Fibroblast of pulmonary artery (primary cell): ENCODE measurements at regions not wholly inside any gene's neighbourhood (a gene's known extent, or its start where the extent isn't known, plus 50 kb on each side); places are given as distances from the start of the nearest gene placed in this dataset.

Source experiments
- DNase-seq: peaks from one replicate; pipeline ENCODE4 v3.0.0-alpha.2; 2010; ENCODE audit warnings: low read depth
- H3K4me3 ChIP-seq: replicated peaks from 2 replicates; pipeline ENCODE4 v1.5.1; 2011; ENCODE audit warnings: low read depth, mild to moderate bottlenecking, control low read depth, low read length, moderate library complexity
- TF ChIP-seq, protein P1 (sequence below): IDR thresholded peaks from 2 replicates; pipeline ENCODE4 v1.5.1; 2011; ENCODE audit warnings: mild to moderate bottlenecking, control low read depth, low read length, inconsistent platforms; ENCODE audit errors: missing control alignments

DNA sequence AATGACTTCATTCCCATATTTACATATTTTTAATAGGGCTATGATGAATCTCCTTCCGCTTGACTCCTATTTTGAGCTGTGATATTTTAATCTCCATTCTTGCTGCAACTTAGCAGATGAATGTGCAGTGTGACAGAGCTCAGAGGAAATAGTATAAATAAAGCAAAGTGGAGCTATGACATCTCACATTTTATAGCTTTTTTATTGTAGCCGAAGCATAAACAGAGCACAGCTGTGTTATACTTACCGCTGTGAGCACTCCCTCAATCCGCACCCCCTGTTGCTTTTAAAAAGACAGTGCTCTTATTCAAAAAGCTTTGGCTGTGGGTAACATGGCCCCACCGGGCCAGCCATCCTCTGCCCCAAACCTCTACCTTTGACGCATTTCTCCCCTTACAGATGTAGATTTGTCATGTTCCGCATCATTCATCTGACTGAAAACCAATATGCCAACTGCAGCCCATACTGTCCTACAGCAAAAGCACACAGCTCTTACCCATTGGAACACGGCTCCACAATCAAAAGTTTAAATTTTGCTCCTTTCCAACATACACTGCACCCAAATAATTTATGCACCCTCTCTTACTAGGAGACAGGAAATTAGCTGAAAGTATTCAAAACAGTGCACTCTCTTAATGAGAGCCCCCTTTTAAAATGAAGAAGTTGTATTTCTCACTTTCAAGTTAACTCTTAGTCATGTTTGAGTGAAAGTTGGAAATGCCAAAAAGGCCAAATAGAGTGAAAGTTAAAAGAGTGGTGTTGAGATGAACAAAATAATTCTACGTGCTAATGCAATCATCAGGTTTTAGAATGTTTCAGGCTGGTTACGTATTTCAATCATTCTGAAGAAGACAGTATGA is 429.3 kb upstream of the SOX5 start:
- DNase-seq: no peak
- no peak overlapping the region for H3K4me3 ChIP-seq
- TF ChIP-seq, protein P1, sequence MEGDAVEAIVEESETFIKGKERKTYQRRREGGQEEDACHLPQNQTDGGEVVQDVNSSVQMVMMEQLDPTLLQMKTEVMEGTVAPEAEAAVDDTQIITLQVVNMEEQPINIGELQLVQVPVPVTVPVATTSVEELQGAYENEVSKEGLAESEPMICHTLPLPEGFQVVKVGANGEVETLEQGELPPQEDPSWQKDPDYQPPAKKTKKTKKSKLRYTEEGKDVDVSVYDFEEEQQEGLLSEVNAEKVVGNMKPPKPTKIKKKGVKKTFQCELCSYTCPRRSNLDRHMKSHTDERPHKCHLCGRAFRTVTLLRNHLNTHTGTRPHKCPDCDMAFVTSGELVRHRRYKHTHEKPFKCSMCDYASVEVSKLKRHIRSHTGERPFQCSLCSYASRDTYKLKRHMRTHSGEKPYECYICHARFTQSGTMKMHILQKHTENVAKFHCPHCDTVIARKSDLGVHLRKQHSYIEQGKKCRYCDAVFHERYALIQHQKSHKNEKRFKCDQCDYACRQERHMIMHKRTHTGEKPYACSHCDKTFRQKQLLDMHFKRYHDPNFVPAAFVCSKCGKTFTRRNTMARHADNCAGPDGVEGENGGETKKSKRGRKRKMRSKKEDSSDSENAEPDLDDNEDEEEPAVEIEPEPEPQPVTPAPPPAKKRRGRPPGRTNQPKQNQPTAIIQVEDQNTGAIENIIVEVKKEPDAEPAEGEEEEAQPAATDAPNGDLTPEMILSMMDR: no peak

DNA sequence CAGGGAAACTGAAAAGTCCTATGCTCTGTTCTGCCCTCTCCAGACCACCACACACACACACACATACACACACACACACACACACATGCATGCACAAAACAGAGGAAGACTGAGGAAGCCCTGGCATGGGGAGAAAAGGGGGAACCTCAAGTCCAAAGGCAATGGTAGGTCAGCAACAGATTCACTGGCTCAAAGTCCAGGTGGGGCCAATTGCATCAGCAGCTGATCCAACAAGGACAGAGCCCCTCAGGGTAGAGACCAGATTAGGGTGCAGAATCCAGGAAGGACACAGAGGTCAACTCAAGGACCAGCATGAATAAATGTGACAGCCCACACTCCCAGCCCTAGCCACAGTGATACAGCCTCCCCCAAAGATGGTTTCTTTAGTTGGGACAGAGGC is 425.0 kb upstream of the SOX5 start:
- no peak for DNase-seq
- H3K4me3 ChIP-seq: no peak overlapping the region
- TF ChIP-seq, protein P1: no peak

DNA sequence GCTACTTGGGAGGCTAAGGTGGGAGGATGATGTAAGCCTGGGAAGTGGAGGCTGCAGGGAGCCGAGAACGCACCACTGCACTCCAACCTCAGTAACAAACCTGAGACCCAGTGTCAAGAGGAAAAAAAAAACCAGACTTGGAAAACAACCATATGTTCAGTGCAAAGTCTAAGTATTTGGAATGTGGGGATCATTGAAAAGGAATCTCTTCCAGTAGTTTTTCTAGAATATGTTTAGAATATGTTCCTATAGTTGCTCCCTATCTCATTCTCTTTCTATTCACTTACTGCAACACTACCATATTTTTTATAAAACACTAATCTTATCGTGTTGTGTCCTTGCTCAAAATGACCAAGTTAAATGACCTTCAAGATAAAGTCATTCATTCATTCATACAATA is 423.5 kb upstream of the SOX5 start:
- TF ChIP-seq, protein P1: no peak
- no peak overlapping the region for H3K4me3 ChIP-seq
- DNase-seq: no peak

DNA sequence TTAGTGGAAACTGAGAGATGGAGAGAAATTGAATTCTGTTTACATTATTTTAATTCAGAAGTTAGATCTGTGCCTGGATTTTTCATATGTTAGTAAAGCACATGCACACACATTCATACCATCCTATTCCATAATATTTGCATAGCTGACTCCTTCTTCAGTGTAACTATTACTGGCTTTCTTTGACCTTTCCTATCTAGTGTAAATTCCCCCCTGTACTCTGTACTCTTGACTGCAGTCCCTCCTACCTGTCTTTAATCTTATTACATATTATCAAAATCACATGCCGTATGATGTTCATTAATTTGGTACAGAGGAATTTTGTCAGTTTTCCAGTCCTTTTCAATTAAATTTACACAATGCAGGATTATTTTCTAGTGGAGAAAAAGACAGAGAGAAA is 417.0 kb upstream of the SOX5 start:
- TF ChIP-seq, protein P1: no peak
- no peak for DNase-seq
- no peak overlapping the region for H3K4me3 ChIP-seq

DNA sequence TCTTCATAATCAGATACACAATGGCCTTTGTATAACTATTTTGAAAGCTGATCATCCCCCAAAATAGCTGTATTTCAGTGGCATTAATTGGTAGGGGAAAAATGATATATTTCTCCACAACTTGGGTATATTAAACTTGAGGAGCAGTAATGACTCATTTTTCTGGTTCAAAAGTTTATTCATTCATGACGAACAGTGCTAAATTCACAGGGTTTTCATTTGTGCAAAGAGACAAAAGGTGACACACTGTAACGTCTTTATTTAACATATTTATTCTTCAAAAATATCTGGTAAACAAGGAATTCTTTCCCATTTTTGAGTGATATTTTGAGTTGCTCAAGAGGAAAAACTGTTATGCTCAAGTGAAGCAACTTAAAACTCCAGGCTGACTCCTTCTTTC is 415.5 kb upstream of the SOX5 start:
- TF ChIP-seq, protein P1: no peak
- H3K4me3 ChIP-seq: no peak overlapping the region
- no peak for DNase-seq

- DNase-seq: no peak
- TF ChIP-seq, protein P1: no peak
- H3K4me3 ChIP-seq: no peak overlapping the region
These were observed 413.8 kb upstream of the SOX5 start for GRCh38 chr12:24363177-24363754.
